ENCODE measurements at regions not wholly inside any gene's neighbourhood (a gene's known extent, or its start where the extent isn't known, plus 50 kb on each side); places are given as distances from the start of the nearest gene placed in this dataset.

GRCh38 chr6:164720-165119 lies 127.6 kb upstream of the DUSP22 start:
- TF ChIP-seq CTCF (IDR thresholded peaks at IDR 0.05; ENCODE audit: extremely low read depth, insufficient read depth, missing control alignments): no peak
- in situ Hi-C loops (cut with MboI; ENCODE audit: low pct_unique_long_range_greater_than_20kb, low sequenced_read_pairs, unreplicated experiment): no loop called here
- no peak for DNase-seq (ENCODE audit: low spot score)

GRCh38 chr6:165263-165662 lies 127.0 kb upstream of the DUSP22 start:
- in situ Hi-C loops (cut with MboI; ENCODE audit: low pct_unique_long_range_greater_than_20kb, low sequenced_read_pairs, unreplicated experiment): no loop called here
- no peak for DNase-seq (ENCODE audit: low spot score)
- TF ChIP-seq CTCF (IDR thresholded peaks at IDR 0.05; ENCODE audit: extremely low read depth, insufficient read depth, missing control alignments): no peak

- TF ChIP-seq CTCF (IDR thresholded peaks at IDR 0.05; ENCODE audit: extremely low read depth, insufficient read depth, missing control alignments): no peak
- DNase-seq (ENCODE audit: low spot score): no peak
- in situ Hi-C loops (cut with MboI; ENCODE audit: low pct_unique_long_range_greater_than_20kb, low sequenced_read_pairs, unreplicated experiment): no loop called here
These were observed 126.4 kb upstream of the DUSP22 start for GRCh38 chr6:165906-166305.

GRCh38 chr6:168865-169455 lies 123.3 kb upstream of the DUSP22 start:
- TF ChIP-seq CTCF (IDR thresholded peaks at IDR 0.05; ENCODE audit: extremely low read depth, insufficient read depth, missing control alignments): peak; percentile 47
- in situ Hi-C loops (cut with MboI; ENCODE audit: low pct_unique_long_range_greater_than_20kb, low sequenced_read_pairs, unreplicated experiment): no loop called here
- DNase-seq (ENCODE audit: low spot score): peak; percentile 43

GRCh38 chr6:174036-174435 lies 118.3 kb upstream of the DUSP22 start:
- no peak for TF ChIP-seq CTCF (IDR thresholded peaks at IDR 0.05; ENCODE audit: extremely low read depth, insufficient read depth, missing control alignments)
- DNase-seq (ENCODE audit: low spot score): no peak

GRCh38 chr6:175680-176079 lies 116.6 kb upstream of the DUSP22 start:
- in situ Hi-C loops (cut with MboI; ENCODE audit: low pct_unique_long_range_greater_than_20kb, low sequenced_read_pairs, unreplicated experiment): no loop called here
- DNase-seq (ENCODE audit: low spot score): no peak
- TF ChIP-seq CTCF (IDR thresholded peaks at IDR 0.05; ENCODE audit: extremely low read depth, insufficient read depth, missing control alignments): no peak

More at GRCh38 chr6:174036-174435, 118.3 kb upstream of the DUSP22 start:
- in situ Hi-C loops (cut with MboI; ENCODE audit: low pct_unique_long_range_greater_than_20kb, low sequenced_read_pairs, unreplicated experiment): no loop called here

- TF ChIP-seq CTCF (IDR thresholded peaks at IDR 0.05; ENCODE audit: extremely low read depth, insufficient read depth, missing control alignments): no peak
- in situ Hi-C loops (cut with MboI; ENCODE audit: low pct_unique_long_range_greater_than_20kb, low sequenced_read_pairs, unreplicated experiment): no loop called here
- no peak for DNase-seq (ENCODE audit: low spot score)
These were observed 115.5 kb upstream of the DUSP22 start for GRCh38 chr6:176766-177165.

All from GM13977 (cell line).